ENCODE measurements at regions not wholly inside any gene's neighbourhood (a gene's known extent, or its start where the extent isn't known, plus 50 kb on each side); places are given as distances from the start of the nearest gene placed in this dataset.
A peak's percentile ranks its signal among the peaks of the same experiment; 100 is the strongest.
"Not testable (repeated sequence)": the region's sequence is repeated elsewhere in the genome, so short reads cannot be mapped to it uniquely, and the experiment has no call there.

GRCh38 chr3:78204977-78205376, 1165.1 kb downstream of the ROBO2 start:
- peak in 1 of 2 experiments; percentile 40 for DNase-seq (ENCODE audit: low read depth in 1 of 2, low spot score in 1 of 2)
- no peak for TF ChIP-seq JUND (IDR thresholded peaks at IDR 0.05; ENCODE audit: low read depth)
- in situ Hi-C loops (cut with HindIII; ENCODE audit: low pct_unique_long_range_greater_than_20kb, low sequenced_read_pairs): no loop called here

GRCh38 chr3:78221300-78221699, 1181.4 kb downstream of the ROBO2 start:
- TF ChIP-seq JUND (IDR thresholded peaks at IDR 0.05; ENCODE audit: low read depth): no peak
- in situ Hi-C loops (cut with HindIII; ENCODE audit: low pct_unique_long_range_greater_than_20kb, low sequenced_read_pairs): no loop called here
- peak in 1 of 2 experiments; percentile 54 for DNase-seq (ENCODE audit: low read depth in 1 of 2, low spot score in 1 of 2)

GRCh38 chr3:78221796-78222195, 1181.9 kb downstream of the ROBO2 start:
- no peak for TF ChIP-seq JUND (IDR thresholded peaks at IDR 0.05; ENCODE audit: low read depth)
- no peak for DNase-seq (ENCODE audit: low read depth in 1 of 2, low spot score in 1 of 2)
- in situ Hi-C loops (cut with HindIII; ENCODE audit: low pct_unique_long_range_greater_than_20kb, low sequenced_read_pairs): no loop called here

GRCh38 chr3:78235841-78236240, 1195.9 kb downstream of the ROBO2 start:
- TF ChIP-seq JUND (IDR thresholded peaks at IDR 0.05; ENCODE audit: low read depth): no peak
- in situ Hi-C loops (cut with HindIII; ENCODE audit: low pct_unique_long_range_greater_than_20kb, low sequenced_read_pairs): no loop called here
- no peak for DNase-seq (ENCODE audit: low read depth in 1 of 2, low spot score in 1 of 2)

GRCh38 chr3:78238811-78239210, 1198.9 kb downstream of the ROBO2 start:
- in situ Hi-C loops (cut with HindIII; ENCODE audit: low pct_unique_long_range_greater_than_20kb, low sequenced_read_pairs): no loop called here
- TF ChIP-seq JUND (IDR thresholded peaks at IDR 0.05; ENCODE audit: low read depth): no peak

GRCh38 chr3:78242724-78243123, 1202.8 kb downstream of the ROBO2 start:
- in situ Hi-C loops (cut with HindIII; ENCODE audit: low pct_unique_long_range_greater_than_20kb, low sequenced_read_pairs): no loop called here

More at GRCh38 chr3:78238811-78239210, 1198.9 kb downstream of the ROBO2 start:
- no peak for DNase-seq (ENCODE audit: low read depth in 1 of 2, low spot score in 1 of 2)

GRCh38 chr3:78244136-78244535, 1204.2 kb downstream of the ROBO2 start:
- TF ChIP-seq JUND (IDR thresholded peaks at IDR 0.05; ENCODE audit: low read depth): no peak
- in situ Hi-C loops (cut with HindIII; ENCODE audit: low pct_unique_long_range_greater_than_20kb, low sequenced_read_pairs): no loop called here
- no peak for DNase-seq (ENCODE audit: low read depth in 1 of 2, low spot score in 1 of 2)

More at GRCh38 chr3:78242724-78243123, 1202.8 kb downstream of the ROBO2 start:
- no peak for DNase-seq (ENCODE audit: low read depth in 1 of 2, low spot score in 1 of 2)
- TF ChIP-seq JUND (IDR thresholded peaks at IDR 0.05; ENCODE audit: low read depth): no peak

GRCh38 chr3:78249294-78249693, 1209.4 kb downstream of the ROBO2 start:
- TF ChIP-seq JUND (IDR thresholded peaks at IDR 0.05; ENCODE audit: low read depth): no peak
- no peak for DNase-seq (ENCODE audit: low read depth in 1 of 2, low spot score in 1 of 2)
- in situ Hi-C loops (cut with HindIII; ENCODE audit: low pct_unique_long_range_greater_than_20kb, low sequenced_read_pairs): no loop called here

GRCh38 chr3:78253860-78254259, 1214.0 kb downstream of the ROBO2 start:
- in situ Hi-C loops (cut with HindIII; ENCODE audit: low pct_unique_long_range_greater_than_20kb, low sequenced_read_pairs): no loop called here
- DNase-seq (ENCODE audit: low read depth in 1 of 2, low spot score in 1 of 2): no peak
- no peak for TF ChIP-seq JUND (IDR thresholded peaks at IDR 0.05; ENCODE audit: low read depth)

GRCh38 chr3:78255403-78255802, 1215.5 kb downstream of the ROBO2 start:
- no peak for DNase-seq (ENCODE audit: low read depth in 1 of 2, low spot score in 1 of 2)
- in situ Hi-C loops (cut with HindIII; ENCODE audit: low pct_unique_long_range_greater_than_20kb, low sequenced_read_pairs): no loop called here
- no peak for TF ChIP-seq JUND (IDR thresholded peaks at IDR 0.05; ENCODE audit: low read depth)

GRCh38 chr3:78256123-78256522, 1216.2 kb downstream of the ROBO2 start:
- in situ Hi-C loops (cut with HindIII; ENCODE audit: low pct_unique_long_range_greater_than_20kb, low sequenced_read_pairs): no loop called here
- TF ChIP-seq JUND (IDR thresholded peaks at IDR 0.05; ENCODE audit: low read depth): no peak
- no peak for DNase-seq (ENCODE audit: low read depth in 1 of 2, low spot score in 1 of 2)

GRCh38 chr3:78257951-78258530, 1218.1 kb downstream of the ROBO2 start:
- no peak for DNase-seq (ENCODE audit: low read depth in 1 of 2, low spot score in 1 of 2)
- in situ Hi-C loops (cut with HindIII; ENCODE audit: low pct_unique_long_range_greater_than_20kb, low sequenced_read_pairs): no loop called here
- TF ChIP-seq JUND (IDR thresholded peaks at IDR 0.05; ENCODE audit: low read depth): no peak

GRCh38 chr3:78258798-78259197, 1218.9 kb downstream of the ROBO2 start:
- in situ Hi-C loops (cut with HindIII; ENCODE audit: low pct_unique_long_range_greater_than_20kb, low sequenced_read_pairs): no loop called here
- peak; percentile 68; the same call in 1 of the 2 replicates for TF ChIP-seq JUND (IDR thresholded peaks at IDR 0.05; ENCODE audit: low read depth)
- DNase-seq (ENCODE audit: low read depth in 1 of 2, low spot score in 1 of 2): peak; percentile 18 to 91

- in situ Hi-C loops (cut with HindIII; ENCODE audit: low pct_unique_long_range_greater_than_20kb, low sequenced_read_pairs): no loop called here
- no peak for DNase-seq (ENCODE audit: low read depth in 1 of 2, low spot score in 1 of 2)
- TF ChIP-seq JUND (IDR thresholded peaks at IDR 0.05; ENCODE audit: low read depth): no peak
Measured at GRCh38 chr3:78260388-78260787, 1220.5 kb downstream of the ROBO2 start.

- peak in 1 of 2 experiments; percentile 35 for DNase-seq (ENCODE audit: low read depth in 1 of 2, low spot score in 1 of 2)
- in situ Hi-C loops (cut with HindIII; ENCODE audit: low pct_unique_long_range_greater_than_20kb, low sequenced_read_pairs): not testable (repeated sequence)
Measured at GRCh38 chr3:78266550-78266949, 1226.7 kb downstream of the ROBO2 start.
